ENCODE measurements at regions not wholly inside any gene's neighbourhood (a gene's known extent, or its start where the extent isn't known, plus 50 kb on each side); places are given as distances from the start of the nearest gene placed in this dataset.

DNA sequence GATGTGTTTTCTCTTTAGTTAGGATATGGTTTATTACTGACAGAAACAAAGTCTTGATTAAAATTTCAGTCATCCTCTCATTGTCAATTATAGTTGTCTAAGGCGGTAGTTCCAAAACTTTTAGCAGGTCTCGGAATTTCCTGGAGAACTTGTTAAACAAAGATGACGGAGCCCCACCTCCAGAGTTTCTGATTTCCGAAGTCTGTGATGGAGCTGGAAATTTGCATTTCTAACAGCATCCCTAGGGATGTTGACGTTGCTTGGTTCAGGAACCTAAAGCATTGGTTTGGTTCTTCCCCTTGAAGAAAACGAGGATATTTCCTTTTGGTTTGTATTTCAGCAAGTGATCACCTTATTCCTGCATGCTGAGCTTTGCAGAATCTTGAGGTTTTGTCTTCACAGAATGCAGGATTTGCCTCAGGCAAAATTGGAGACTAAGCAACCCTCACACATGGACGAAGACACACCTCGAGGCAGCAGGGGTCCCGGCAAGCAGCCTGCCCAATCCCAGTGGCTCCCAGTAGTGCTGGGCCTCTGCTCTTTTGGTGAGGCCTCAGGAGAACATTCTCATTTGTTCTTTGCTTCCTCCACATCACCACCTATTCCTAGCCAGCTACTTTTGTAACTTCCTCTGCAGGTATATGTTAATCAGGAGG, 187.1 kb upstream of the PHACTR1 start:
- Histone ChIP-seq H3K36me3 (ENCODE audit: insufficient read depth, low read length, poor library complexity, severe bottlenecking) (no peaks in the 10 kb centered on the region), H3K4me3 (ENCODE audit: low read depth, low read length, poor library complexity, severe bottlenecking) (no peak overlapping the region), H3K27ac (ENCODE audit: low read depth, low read length, poor library complexity, severe bottlenecking) (no peak overlapping the region), H3K27me3 (replicated peaks; ENCODE audit: insufficient read depth, low read depth, low read length, poor library complexity) (no peaks in the 10 kb centered on the region), H3K4me1 (ENCODE audit: insufficient read depth, low read length, poor library complexity, severe bottlenecking) (no peaks in the 10 kb centered on the region), H3K9me3 (ENCODE audit: low read depth, low read length, poor library complexity, severe bottlenecking) (no peaks in the 10 kb centered on the region)
- no peak for DNase-seq (ENCODE audit: low spot score)
- BruUV-seq (replicated peaks) = no TSS peak
- intact Hi-C loops (cut with micrococcal nuclease; ENCODE audit: unreplicated experiment) = no loop called here
- CTCF ChIA-PET = no interaction called here
- POLR2A ChIA-PET (ENCODE audit: low non-redundant PET) = no interaction called here
- TF ChIP-seq EZH2 (IDR thresholded peaks at IDR 0.05; ENCODE audit: borderline replicate concordance, low read depth, low read length, poor library complexity, severe bottlenecking) = no peak
- TF ChIP-seq, protein P1, sequence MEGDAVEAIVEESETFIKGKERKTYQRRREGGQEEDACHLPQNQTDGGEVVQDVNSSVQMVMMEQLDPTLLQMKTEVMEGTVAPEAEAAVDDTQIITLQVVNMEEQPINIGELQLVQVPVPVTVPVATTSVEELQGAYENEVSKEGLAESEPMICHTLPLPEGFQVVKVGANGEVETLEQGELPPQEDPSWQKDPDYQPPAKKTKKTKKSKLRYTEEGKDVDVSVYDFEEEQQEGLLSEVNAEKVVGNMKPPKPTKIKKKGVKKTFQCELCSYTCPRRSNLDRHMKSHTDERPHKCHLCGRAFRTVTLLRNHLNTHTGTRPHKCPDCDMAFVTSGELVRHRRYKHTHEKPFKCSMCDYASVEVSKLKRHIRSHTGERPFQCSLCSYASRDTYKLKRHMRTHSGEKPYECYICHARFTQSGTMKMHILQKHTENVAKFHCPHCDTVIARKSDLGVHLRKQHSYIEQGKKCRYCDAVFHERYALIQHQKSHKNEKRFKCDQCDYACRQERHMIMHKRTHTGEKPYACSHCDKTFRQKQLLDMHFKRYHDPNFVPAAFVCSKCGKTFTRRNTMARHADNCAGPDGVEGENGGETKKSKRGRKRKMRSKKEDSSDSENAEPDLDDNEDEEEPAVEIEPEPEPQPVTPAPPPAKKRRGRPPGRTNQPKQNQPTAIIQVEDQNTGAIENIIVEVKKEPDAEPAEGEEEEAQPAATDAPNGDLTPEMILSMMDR (conservative IDR thresholded peaks at IDR 0.05; ENCODE audit: low read depth, low read length) = no peak

DNA sequence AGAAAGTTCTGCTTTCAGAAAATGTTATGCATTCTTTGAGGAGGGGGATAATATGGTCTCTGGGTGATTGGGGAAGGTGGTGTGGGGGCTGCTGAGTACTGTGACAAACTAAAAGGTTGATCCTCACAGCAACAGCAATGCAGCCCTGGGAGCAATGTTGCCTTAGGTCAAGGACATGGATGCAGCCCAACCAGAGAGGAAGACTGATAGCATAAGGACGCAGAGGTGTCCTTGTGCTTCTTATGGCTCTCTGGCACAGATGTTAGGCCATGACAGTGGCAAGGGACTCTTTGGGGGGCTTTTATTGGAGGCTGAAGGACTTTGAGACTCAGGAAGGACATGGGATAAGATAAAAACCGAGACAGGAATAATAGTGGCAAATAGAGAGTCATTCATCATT, 186.2 kb upstream of the PHACTR1 start:
- POLR2A ChIA-PET (ENCODE audit: low non-redundant PET) = no interaction called here
- CTCF ChIA-PET = no interaction called here
- DNase-seq (ENCODE audit: low spot score) = no peak
- Histone ChIP-seq H3K36me3 (ENCODE audit: insufficient read depth, low read length, poor library complexity, severe bottlenecking) (no peaks in the 10 kb centered on the region), H3K4me1 (ENCODE audit: insufficient read depth, low read length, poor library complexity, severe bottlenecking) (no peaks in the 10 kb centered on the region), H3K27ac (ENCODE audit: low read depth, low read length, poor library complexity, severe bottlenecking) (no peak overlapping the region), H3K4me3 (ENCODE audit: low read depth, low read length, poor library complexity, severe bottlenecking) (no peak overlapping the region), H3K9me3 (ENCODE audit: low read depth, low read length, poor library complexity, severe bottlenecking) (no peaks in the 10 kb centered on the region), H3K27me3 (replicated peaks; ENCODE audit: insufficient read depth, low read depth, low read length, poor library complexity) (no peaks in the 10 kb centered on the region)
- BruUV-seq (replicated peaks) = no TSS peak
- TF ChIP-seq EZH2 (IDR thresholded peaks at IDR 0.05; ENCODE audit: borderline replicate concordance, low read depth, low read length, poor library complexity, severe bottlenecking) = no peak
- TF ChIP-seq, protein P1 (conservative IDR thresholded peaks at IDR 0.05; ENCODE audit: low read depth, low read length) = no peak
- intact Hi-C loops (cut with micrococcal nuclease; ENCODE audit: unreplicated experiment) = no loop called here

GRCh38 chr6:12533586-12533985, 183.0 kb upstream of the PHACTR1 start:
- intact Hi-C loops (cut with micrococcal nuclease; ENCODE audit: unreplicated experiment) = no loop called here
- DNase-seq (ENCODE audit: low spot score) = no peak
- POLR2A ChIA-PET (ENCODE audit: low non-redundant PET) = no interaction called here
- Histone ChIP-seq H3K4me3 (ENCODE audit: low read depth, low read length, poor library complexity, severe bottlenecking) (no peak overlapping the region), H3K4me1 (ENCODE audit: insufficient read depth, low read length, poor library complexity, severe bottlenecking) (peaks cover 7% of the 10 kb centered on the region), H3K27me3 (replicated peaks; ENCODE audit: insufficient read depth, low read depth, low read length, poor library complexity) (no peaks in the 10 kb centered on the region), H3K9me3 (ENCODE audit: low read depth, low read length, poor library complexity, severe bottlenecking) (no peaks in the 10 kb centered on the region), H3K27ac (ENCODE audit: low read depth, low read length, poor library complexity, severe bottlenecking) (no peak overlapping the region), H3K36me3 (ENCODE audit: insufficient read depth, low read length, poor library complexity, severe bottlenecking) (no peaks in the 10 kb centered on the region)
- CTCF ChIA-PET = no interaction called here
- TF ChIP-seq EZH2 (IDR thresholded peaks at IDR 0.05; ENCODE audit: borderline replicate concordance, low read depth, low read length, poor library complexity, severe bottlenecking) = no peak
- TF ChIP-seq, protein P1 (conservative IDR thresholded peaks at IDR 0.05; ENCODE audit: low read depth, low read length) = no peak
- no TSS peak for BruUV-seq (replicated peaks)
